GM12878 (cell line): ENCODE measurements at regions not wholly inside any gene's neighbourhood (a gene's known extent, or its start where the extent isn't known, plus 50 kb on each side); places are given as distances from the start of the nearest gene placed in this dataset.

Experiments
- ATAC-seq: fragments of 200-7000 bp; cut with Tn5 transposase; 3 replicates; pipeline ENCODE4 v1.9.1; 2020; ENCODE audit warnings: mild to moderate bottlenecking, moderate library complexity
- BruUV-seq: library from RNA; stranded (reverse); fragments of 400-500 nt; replicated peaks from 2 replicates; lab custom pipeline; 2021; lab: Mats Ljungman, UMichigan
- CTCF ChIA-PET: fragments of 300-600 bp; sonication (Branson Sonifier 250); formaldehyde crosslinking; extraction: SDS; loops from one replicate; lab custom pipeline; 2021; ENCODE audit warnings: inconsistent platforms; lab: Yijun Ruan, JAX
- POLR2A ChIA-PET: fragments of 350-600 bp; formaldehyde crosslinking; extraction: SDS; loops from one replicate; lab custom pipeline; 2021; ENCODE audit warnings: inconsistent platforms; lab: Charles Lee
- RAD21 ChIA-PET: fragments of 300-600 bp; sonication (Branson Sonifier 250); formaldehyde crosslinking; loops from one replicate; lab custom pipeline; 2023; ENCODE audit warnings: antibody characterized with exemption; ENCODE audit not compliant: unreplicated experiment; lab: Charles Lee
- SMC1A ChIA-PET: fragments of 300-600 bp; sonication (Branson Sonifier 250); formaldehyde crosslinking; loops from one replicate; lab custom pipeline; 2023; ENCODE audit not compliant: unreplicated experiment, uncharacterized antibody; lab: Charles Lee
- DNase-seq: peaks from one replicate; pipeline ENCODE4 v3.0.0-alpha.2; 2011; ENCODE audit warnings: low read depth, low spot score
- FAIRE-seq: peaks from 3 replicates; lab custom pipeline; 2011; peaks lifted over from hg19 to GRCh38; lab: Jason Lieb, UNC
- H2AFZ ChIP-seq: 2 replicates; pipeline ENCODE4 v1.6.0; 2011; ENCODE audit warnings: low read depth, low read length, control low read depth; ENCODE audit not compliant: control insufficient read depth
- H3K27ac ChIP-seq: 2 replicates; pipeline ENCODE4 v1.5.1; 2011; ENCODE audit warnings: control low read depth; ENCODE audit not compliant: control insufficient read depth, insufficient read depth
- H3K27me3 ChIP-seq, 2 experiments: replicated peaks in 1 of 2; 2 replicates each; pipeline versions ENCODE4 v1.6.0 to v1.6.1; 2011; ENCODE audit warnings: low read length in 1 of 2; ENCODE audit not compliant: control insufficient read depth in 2 of 2, insufficient read depth in 2 of 2
- H3K36me3 ChIP-seq, 2 experiments: 2 replicates each; pipeline ENCODE4 v1.5.1; 2011; ENCODE audit warnings: low read length in 1 of 2; ENCODE audit not compliant: control insufficient read depth in 2 of 2, insufficient read depth in 2 of 2
- H3K4me1 ChIP-seq: 2 replicates; pipeline ENCODE4 v1.6.1; 2011; ENCODE audit warnings: mild to moderate bottlenecking, low read length, moderate library complexity, mixed read lengths; ENCODE audit not compliant: control insufficient read depth, insufficient read depth
- H3K4me2 ChIP-seq: 2 replicates; pipeline ENCODE4 v1.6.0; 2011; ENCODE audit warnings: control low read depth; ENCODE audit not compliant: control insufficient read depth, insufficient read depth
- H3K4me3 ChIP-seq: fragments of 200-600 bp; sonication (generic); 2 replicates; pipeline ENCODE4 v1.5.1; 2016
- H3K79me2 ChIP-seq: 2 replicates; pipeline ENCODE4 v1.6.0; 2011; ENCODE audit warnings: low read length; ENCODE audit not compliant: control insufficient read depth, insufficient read depth
- H3K9ac ChIP-seq: 2 replicates; pipeline ENCODE4 v1.8.0; 2011; ENCODE audit warnings: low read length, control low read depth, mixed read lengths; ENCODE audit not compliant: control insufficient read depth, insufficient read depth
- H3K9me3 ChIP-seq: replicated peaks from 3 replicates; pipeline ENCODE4 v1.5.1; 2011; ENCODE audit warnings: mild to moderate bottlenecking, low read length; ENCODE audit not compliant: control insufficient read depth, insufficient read depth
- H4K20me1 ChIP-seq: 2 replicates; pipeline ENCODE4 v1.6.0; 2011; ENCODE audit not compliant: control insufficient read depth, insufficient read depth
- GABPA ChIP-seq: IDR thresholded peaks from 2 replicates; pipeline ENCODE4 v1.6.1; 2014; ENCODE audit warnings: antibody characterized with exemption, low read depth, mild to moderate bottlenecking, inconsistent platforms
- MTA3 ChIP-seq: IDR thresholded peaks from 2 replicates; pipeline ENCODE4 v1.6.1; 2012; ENCODE audit warnings: low read length, inconsistent platforms, borderline replicate concordance
- NFYA ChIP-seq: IDR thresholded peaks from 2 replicates; pipeline ENCODE4 v1.6.1; 2011; ENCODE audit warnings: low read depth, mild to moderate bottlenecking, low read length, improper control_type of control experiment, borderline replicate concordance
- PAX8 ChIP-seq: fragments of 450-650 bp; IDR thresholded peaks from 2 replicates; pipeline ENCODE4 v1.6.1; 2017; ENCODE audit warnings: mild to moderate bottlenecking, moderate library complexity
- PKNOX1 ChIP-seq: fragments of 450-650 bp; IDR thresholded peaks from 2 replicates; pipeline ENCODE4 v1.6.1; 2016; ENCODE audit warnings: mild to moderate bottlenecking
- SMC3 ChIP-seq: IDR thresholded peaks from 2 replicates; pipeline ENCODE4 v1.6.1; 2011; ENCODE audit warnings: low read length, improper control_type of control experiment, borderline replicate concordance
- USF2 ChIP-seq: IDR thresholded peaks from 2 replicates; pipeline ENCODE4 v1.6.1; 2011; ENCODE audit warnings: low read depth, low read length, improper control_type of control experiment, borderline replicate concordance
- ZNF274 ChIP-seq: IDR thresholded peaks from one replicate; pipeline ENCODE4 v1.8.0; 2011; ENCODE audit not compliant: insufficient read length, insufficient read depth
- ZSCAN29 ChIP-seq: fragments of 450-650 bp; IDR thresholded peaks from 2 replicates; pipeline ENCODE4 v1.6.1; 2017; ENCODE audit warnings: mild to moderate bottlenecking, moderate library complexity
- WGBS: methylation state at CpG from one replicate; pipeline ENCODE4 v1.1.6; 2016; ENCODE audit warnings: low lambda C conversion rate; ENCODE audit not compliant: insufficient replicate concordance, insufficient coverage; ENCODE audit errors: missing lambda C conversion rate; 5-methylcytosine and 5-hydroxymethylcytosine counted together
- in situ Hi-C: fragments of 300-500 bp; cut with MboI; formaldehyde crosslinking; loops from 9 replicates; pipeline ENCODE4 v1.14.3; 2018; ENCODE audit warnings: mixed read lengths
- intact Hi-C: fragments of 100-400 bp; cut with micrococcal nuclease; formaldehyde crosslinking; loops from one replicate; pipeline ENCODE4 v1.14.2; 2022; ENCODE audit not compliant: unreplicated experiment
- TF ChIP-seq, protein P1 (sequence below): fragments of 450-650 bp; IDR thresholded peaks from 2 replicates; pipeline ENCODE4 v1.6.1; 2016; ENCODE audit warnings: mild to moderate bottlenecking, moderate library complexity, borderline replicate concordance
- TF ChIP-seq, protein P2 (sequence below): fragments of 150-350 bp; IDR thresholded peaks from 2 replicates; pipeline ENCODE4 v1.6.1; 2016; ENCODE audit warnings: low read depth, low read length

- TF ChIP-seq, protein P1, sequence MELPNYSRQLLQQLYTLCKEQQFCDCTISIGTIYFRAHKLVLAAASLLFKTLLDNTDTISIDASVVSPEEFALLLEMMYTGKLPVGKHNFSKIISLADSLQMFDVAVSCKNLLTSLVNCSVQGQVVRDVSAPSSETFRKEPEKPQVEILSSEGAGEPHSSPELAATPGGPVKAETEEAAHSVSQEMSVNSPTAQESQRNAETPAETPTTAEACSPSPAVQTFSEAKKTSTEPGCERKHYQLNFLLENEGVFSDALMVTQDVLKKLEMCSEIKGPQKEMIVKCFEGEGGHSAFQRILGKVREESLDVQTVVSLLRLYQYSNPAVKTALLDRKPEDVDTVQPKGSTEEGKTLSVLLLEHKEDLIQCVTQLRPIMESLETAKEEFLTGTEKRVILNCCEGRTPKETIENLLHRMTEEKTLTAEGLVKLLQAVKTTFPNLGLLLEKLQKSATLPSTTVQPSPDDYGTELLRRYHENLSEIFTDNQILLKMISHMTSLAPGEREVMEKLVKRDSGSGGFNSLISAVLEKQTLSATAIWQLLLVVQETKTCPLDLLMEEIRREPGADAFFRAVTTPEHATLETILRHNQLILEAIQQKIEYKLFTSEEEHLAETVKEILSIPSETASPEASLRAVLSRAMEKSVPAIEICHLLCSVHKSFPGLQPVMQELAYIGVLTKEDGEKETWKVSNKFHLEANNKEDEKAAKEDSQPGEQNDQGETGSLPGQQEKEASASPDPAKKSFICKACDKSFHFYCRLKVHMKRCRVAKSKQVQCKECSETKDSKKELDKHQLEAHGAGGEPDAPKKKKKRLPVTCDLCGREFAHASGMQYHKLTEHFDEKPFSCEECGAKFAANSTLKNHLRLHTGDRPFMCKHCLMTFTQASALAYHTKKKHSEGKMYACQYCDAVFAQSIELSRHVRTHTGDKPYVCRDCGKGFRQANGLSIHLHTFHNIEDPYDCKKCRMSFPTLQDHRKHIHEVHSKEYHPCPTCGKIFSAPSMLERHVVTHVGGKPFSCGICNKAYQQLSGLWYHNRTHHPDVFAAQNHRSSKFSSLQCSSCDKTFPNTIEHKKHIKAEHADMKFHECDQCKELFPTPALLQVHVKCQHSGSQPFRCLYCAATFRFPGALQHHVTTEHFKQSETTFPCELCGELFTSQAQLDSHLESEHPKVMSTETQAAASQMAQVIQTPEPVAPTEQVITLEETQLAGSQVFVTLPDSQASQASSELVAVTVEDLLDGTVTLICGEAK, result no peak
- no peak for TF ChIP-seq MTA3
These were observed 614.2 kb upstream of the COBL start (continued) for GRCh38 chr7:51930834-51931233.

GRCh38 chr7:51929818-51930217 lies 613.2 kb upstream of the COBL start:
- intact Hi-C loops (no loop called here), in situ Hi-C loops (no loop called here)
- Histone ChIP-seq H3K9me3 (no peaks in the 10 kb centered on the region), H3K36me3 (no peaks in the 10 kb centered on the region), H3K27ac (no peak overlapping the region), H3K4me1 (no peaks in the 10 kb centered on the region), H3K4me3 (no peak overlapping the region), H3K4me2 (no peak overlapping the region), H3K79me2 (no peaks in the 10 kb centered on the region), H3K9ac (no peak overlapping the region), H4K20me1 (no peaks in the 10 kb centered on the region), H2AFZ (no peak overlapping the region), H3K27me3 (no peaks in the 10 kb centered on the region)
- SMC1A ChIA-PET, result no interaction called here
- DNase-seq (no peak), FAIRE-seq (no peak), ATAC-seq (no peak)
- RAD21 ChIA-PET, result no interaction called here
- POLR2A ChIA-PET, result no interaction called here
- WGBS, result 50% methylated on average over 2 of the region's 2 CpGs
- CTCF ChIA-PET, result no interaction called here
- BruUV-seq, result no TSS peak
- no peak for TF ChIP-seq ZSCAN29
- no peak for TF ChIP-seq SMC3
- no peak for TF ChIP-seq USF2
- TF ChIP-seq GABPA, result no peak
- no peak for TF ChIP-seq PAX8
- TF ChIP-seq ZNF274, result no peak
- no peak for TF ChIP-seq NFYA
- TF ChIP-seq PKNOX1, result no peak
- TF ChIP-seq, protein P2, sequence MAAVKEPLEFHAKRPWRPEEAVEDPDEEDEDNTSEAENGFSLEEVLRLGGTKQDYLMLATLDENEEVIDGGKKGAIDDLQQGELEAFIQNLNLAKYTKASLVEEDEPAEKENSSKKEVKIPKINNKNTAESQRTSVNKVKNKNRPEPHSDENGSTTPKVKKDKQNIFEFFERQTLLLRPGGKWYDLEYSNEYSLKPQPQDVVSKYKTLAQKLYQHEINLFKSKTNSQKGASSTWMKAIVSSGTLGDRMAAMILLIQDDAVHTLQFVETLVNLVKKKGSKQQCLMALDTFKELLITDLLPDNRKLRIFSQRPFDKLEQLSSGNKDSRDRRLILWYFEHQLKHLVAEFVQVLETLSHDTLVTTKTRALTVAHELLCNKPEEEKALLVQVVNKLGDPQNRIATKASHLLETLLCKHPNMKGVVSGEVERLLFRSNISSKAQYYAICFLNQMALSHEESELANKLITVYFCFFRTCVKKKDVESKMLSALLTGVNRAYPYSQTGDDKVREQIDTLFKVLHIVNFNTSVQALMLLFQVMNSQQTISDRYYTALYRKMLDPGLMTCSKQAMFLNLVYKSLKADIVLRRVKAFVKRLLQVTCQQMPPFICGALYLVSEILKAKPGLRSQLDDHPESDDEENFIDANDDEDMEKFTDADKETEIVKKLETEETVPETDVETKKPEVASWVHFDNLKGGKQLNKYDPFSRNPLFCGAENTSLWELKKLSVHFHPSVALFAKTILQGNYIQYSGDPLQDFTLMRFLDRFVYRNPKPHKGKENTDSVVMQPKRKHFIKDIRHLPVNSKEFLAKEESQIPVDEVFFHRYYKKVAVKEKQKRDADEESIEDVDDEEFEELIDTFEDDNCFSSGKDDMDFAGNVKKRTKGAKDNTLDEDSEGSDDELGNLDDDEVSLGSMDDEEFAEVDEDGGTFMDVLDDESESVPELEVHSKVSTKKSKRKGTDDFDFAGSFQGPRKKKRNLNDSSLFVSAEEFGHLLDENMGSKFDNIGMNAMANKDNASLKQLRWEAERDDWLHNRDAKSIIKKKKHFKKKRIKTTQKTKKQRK, result no peak
